ENCODE measurements at regions not wholly inside any gene's neighbourhood (a gene's known extent, or its start where the extent isn't known, plus 50 kb on each side); places are given as distances from the start of the nearest gene placed in this dataset.

DNA sequence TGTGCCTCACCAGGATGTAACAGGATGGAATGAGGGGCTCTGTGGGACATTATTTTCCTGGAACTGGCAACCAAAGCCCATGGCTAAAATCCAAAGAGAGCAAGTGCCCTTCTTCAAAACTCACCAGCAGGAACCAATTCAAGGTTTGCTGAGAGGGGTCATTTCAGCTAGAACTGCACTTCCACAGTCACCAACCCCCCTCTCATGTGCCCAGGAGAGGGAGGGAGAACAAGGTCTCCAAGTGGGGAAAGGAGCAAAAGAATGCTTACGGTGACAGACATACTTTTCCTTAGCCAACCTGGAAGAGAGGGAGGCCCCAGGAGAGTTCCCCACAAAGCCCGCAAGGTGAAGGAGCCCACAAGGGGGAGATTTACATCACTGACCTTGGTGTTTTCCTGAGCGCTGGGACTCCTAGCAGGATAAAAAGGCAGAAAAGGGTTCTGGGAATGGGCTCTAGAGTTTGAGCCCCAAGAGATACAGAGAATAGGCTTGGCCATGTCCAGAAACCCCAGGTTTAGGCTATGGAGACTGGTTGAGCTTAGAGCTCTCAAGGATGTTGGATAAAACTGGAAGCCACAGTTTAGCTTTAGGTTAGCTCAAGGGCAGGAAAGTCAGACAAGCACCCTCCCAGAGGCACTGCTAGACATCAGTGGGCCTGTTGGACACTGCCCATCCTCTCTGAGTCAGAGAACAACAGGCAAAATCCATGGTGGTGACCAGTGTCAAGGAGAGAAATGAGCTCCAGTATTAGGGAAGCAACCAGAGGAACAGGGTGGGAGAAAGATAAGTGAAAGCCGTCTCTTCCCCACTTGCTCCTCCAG, 63.9 kb upstream of the GHITM start:
- TF ChIP-seq, protein P1, sequence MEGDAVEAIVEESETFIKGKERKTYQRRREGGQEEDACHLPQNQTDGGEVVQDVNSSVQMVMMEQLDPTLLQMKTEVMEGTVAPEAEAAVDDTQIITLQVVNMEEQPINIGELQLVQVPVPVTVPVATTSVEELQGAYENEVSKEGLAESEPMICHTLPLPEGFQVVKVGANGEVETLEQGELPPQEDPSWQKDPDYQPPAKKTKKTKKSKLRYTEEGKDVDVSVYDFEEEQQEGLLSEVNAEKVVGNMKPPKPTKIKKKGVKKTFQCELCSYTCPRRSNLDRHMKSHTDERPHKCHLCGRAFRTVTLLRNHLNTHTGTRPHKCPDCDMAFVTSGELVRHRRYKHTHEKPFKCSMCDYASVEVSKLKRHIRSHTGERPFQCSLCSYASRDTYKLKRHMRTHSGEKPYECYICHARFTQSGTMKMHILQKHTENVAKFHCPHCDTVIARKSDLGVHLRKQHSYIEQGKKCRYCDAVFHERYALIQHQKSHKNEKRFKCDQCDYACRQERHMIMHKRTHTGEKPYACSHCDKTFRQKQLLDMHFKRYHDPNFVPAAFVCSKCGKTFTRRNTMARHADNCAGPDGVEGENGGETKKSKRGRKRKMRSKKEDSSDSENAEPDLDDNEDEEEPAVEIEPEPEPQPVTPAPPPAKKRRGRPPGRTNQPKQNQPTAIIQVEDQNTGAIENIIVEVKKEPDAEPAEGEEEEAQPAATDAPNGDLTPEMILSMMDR (IDR thresholded peaks at IDR 0.05 in 2 of 3, conservative IDR thresholded peaks at IDR 0.05 in 1 of 3; ENCODE audit: borderline replicate concordance in 1 of 3, insufficient read depth in 1 of 3, low read depth in 2 of 3, low read length in 2 of 3), result no peak
- TF ChIP-seq ZNF274 (IDR thresholded peaks at IDR 0.05; ENCODE audit: low read depth, low read length) (no peak), POLR2A (IDR thresholded peaks at IDR 0.05; ENCODE audit: borderline replicate concordance, extremely low read depth, insufficient read depth, insufficient read length) (no peak), EZH2phosphoT487 (IDR thresholded peaks at IDR 0.05; ENCODE audit: borderline replicate concordance) (no peak), SIN3A (IDR thresholded peaks at IDR 0.05; ENCODE audit: low read depth) (no peak), MAX (IDR thresholded peaks at IDR 0.05) (no peak), YY1 (IDR thresholded peaks at IDR 0.05; ENCODE audit: extremely low read depth, insufficient replicate concordance, low read depth, low read length) (no peak), EGR1 (IDR thresholded peaks at IDR 0.05; ENCODE audit: low read depth) (no peak), CBX3 (IDR thresholded peaks at IDR 0.05; ENCODE audit: low read depth) (no peak), POLR2AphosphoS5 (IDR thresholded peaks at IDR 0.05; ENCODE audit: low read depth, low read length) (no peak), TCF7L2 (IDR thresholded peaks at IDR 0.05; ENCODE audit: borderline replicate concordance, extremely low read depth, insufficient read depth, insufficient read length) (no peak)
- TF ChIP-seq, protein P2, sequence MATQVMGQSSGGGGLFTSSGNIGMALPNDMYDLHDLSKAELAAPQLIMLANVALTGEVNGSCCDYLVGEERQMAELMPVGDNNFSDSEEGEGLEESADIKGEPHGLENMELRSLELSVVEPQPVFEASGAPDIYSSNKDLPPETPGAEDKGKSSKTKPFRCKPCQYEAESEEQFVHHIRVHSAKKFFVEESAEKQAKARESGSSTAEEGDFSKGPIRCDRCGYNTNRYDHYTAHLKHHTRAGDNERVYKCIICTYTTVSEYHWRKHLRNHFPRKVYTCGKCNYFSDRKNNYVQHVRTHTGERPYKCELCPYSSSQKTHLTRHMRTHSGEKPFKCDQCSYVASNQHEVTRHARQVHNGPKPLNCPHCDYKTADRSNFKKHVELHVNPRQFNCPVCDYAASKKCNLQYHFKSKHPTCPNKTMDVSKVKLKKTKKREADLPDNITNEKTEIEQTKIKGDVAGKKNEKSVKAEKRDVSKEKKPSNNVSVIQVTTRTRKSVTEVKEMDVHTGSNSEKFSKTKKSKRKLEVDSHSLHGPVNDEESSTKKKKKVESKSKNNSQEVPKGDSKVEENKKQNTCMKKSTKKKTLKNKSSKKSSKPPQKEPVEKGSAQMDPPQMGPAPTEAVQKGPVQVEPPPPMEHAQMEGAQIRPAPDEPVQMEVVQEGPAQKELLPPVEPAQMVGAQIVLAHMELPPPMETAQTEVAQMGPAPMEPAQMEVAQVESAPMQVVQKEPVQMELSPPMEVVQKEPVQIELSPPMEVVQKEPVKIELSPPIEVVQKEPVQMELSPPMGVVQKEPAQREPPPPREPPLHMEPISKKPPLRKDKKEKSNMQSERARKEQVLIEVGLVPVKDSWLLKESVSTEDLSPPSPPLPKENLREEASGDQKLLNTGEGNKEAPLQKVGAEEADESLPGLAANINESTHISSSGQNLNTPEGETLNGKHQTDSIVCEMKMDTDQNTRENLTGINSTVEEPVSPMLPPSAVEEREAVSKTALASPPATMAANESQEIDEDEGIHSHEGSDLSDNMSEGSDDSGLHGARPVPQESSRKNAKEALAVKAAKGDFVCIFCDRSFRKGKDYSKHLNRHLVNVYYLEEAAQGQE (IDR thresholded peaks at IDR 0.05; ENCODE audit: low read depth), result no peak
- TF ChIP-seq, protein P3, sequence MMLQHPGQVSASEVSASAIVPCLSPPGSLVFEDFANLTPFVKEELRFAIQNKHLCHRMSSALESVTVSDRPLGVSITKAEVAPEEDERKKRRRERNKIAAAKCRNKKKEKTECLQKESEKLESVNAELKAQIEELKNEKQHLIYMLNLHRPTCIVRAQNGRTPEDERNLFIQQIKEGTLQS (IDR thresholded peaks at IDR 0.05), result no peak
- TF ChIP-seq, protein P4, sequence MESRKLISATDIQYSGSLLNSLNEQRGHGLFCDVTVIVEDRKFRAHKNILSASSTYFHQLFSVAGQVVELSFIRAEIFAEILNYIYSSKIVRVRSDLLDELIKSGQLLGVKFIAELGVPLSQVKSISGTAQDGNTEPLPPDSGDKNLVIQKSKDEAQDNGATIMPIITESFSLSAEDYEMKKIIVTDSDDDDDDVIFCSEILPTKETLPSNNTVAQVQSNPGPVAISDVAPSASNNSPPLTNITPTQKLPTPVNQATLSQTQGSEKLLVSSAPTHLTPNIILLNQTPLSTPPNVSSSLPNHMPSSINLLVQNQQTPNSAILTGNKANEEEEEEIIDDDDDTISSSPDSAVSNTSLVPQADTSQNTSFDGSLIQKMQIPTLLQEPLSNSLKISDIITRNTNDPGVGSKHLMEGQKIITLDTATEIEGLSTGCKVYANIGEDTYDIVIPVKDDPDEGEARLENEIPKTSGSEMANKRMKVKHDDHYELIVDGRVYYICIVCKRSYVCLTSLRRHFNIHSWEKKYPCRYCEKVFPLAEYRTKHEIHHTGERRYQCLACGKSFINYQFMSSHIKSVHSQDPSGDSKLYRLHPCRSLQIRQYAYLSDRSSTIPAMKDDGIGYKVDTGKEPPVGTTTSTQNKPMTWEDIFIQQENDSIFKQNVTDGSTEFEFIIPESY (IDR thresholded peaks at IDR 0.05; ENCODE audit: extremely low read depth, insufficient replicate concordance, low read length), result no peak

Measured in HCT116 (cell line).